Sigmoid colon (tissue), 6 donors: ENCODE measurements at regions not wholly inside any gene's neighbourhood (a gene's known extent, or its start where the extent isn't known, plus 50 kb on each side); places are given as distances from the start of the nearest gene placed in this dataset.

ENCODE experiments used
- DNase-seq: peaks from one replicate; pipeline ENCODE4 v3.0.0-alpha.2; 2019
- H3K27ac ChIP-seq, 4 donors: fragments of 200-600 bp; sonication (generic); one replicate each; pipeline ENCODE4 v1.5.1; 2016 to 2019; ENCODE audit warnings: mild to moderate bottlenecking in 1 of 4
- H3K27me3 ChIP-seq, 3 donors: fragments of 200-600 bp; sonication (generic); one replicate each; pipeline ENCODE4 v1.5.1; 2019; ENCODE audit warnings: mild to moderate bottlenecking in 1 of 3
- H3K36me3 ChIP-seq, 4 donors: fragments of 200-600 bp; sonication (generic); one replicate each; pipeline ENCODE4 v1.5.1; 2016 to 2019
- H3K4me1 ChIP-seq, 4 donors: fragments of 200-600 bp; sonication (generic); one replicate each; pipeline ENCODE4 v1.5.1; 2017 to 2019
- H3K4me3 ChIP-seq, 4 donors: fragments of 200-600 bp; sonication (generic); one replicate each; pipeline ENCODE4 v1.5.1; 2017 to 2019; ENCODE audit warnings: mild to moderate bottlenecking in 2 of 4, moderate library complexity in 1 of 4
- H3K9me3 ChIP-seq, 4 donors: fragments of 200-600 bp in 3 of 4; sonication (generic) in 3 of 4; one replicate each; pipeline versions ENCODE4 v1.5.1 to v1.6.1; 2013 to 2019
- EP300 ChIP-seq, 4 donors: sonication (generic); formaldehyde crosslinking; IDR thresholded peaks; one replicate each; pipeline ENCODE4 v1.6.1; 2017; ENCODE audit warnings: antibody characterized with exemption in 4 of 4
- POLR2A ChIP-seq, 2 donors: fragments of 450-650 bp; IDR thresholded peaks; one replicate each; pipeline ENCODE4 v1.6.1; 2016; ENCODE audit warnings: antibody characterized with exemption in 2 of 2, mild to moderate bottlenecking in 2 of 2, moderate library complexity in 2 of 2
- POLR2AphosphoS5 ChIP-seq, 4 donors: sonication (generic); formaldehyde crosslinking; IDR thresholded peaks; one replicate each; pipeline ENCODE4 v1.6.1; 2017; ENCODE audit warnings: antibody characterized with exemption in 4 of 4
- WGBS, 2 donors: extraction: QIAGEN DNeasy Blood & Tissue Kit; methylation state at CpG; one replicate each; pipeline ENCODE4 v1.1.7; 2013; 5-methylcytosine and 5-hydroxymethylcytosine counted together
- intact Hi-C: fragments of 100-400 bp; cut with DNase I; formaldehyde crosslinking; loops from one replicate; pipeline ENCODE4 v1.15.1; 2023
- TF ChIP-seq, protein P1 (sequence below), 4 experiments: fragments of 450-650 bp in 3 of 4; fragments of 200-600 bp in 1 of 4; IDR thresholded peaks; one replicate each; pipeline ENCODE4 v1.5.1; 2016 to 2019; ENCODE audit warnings: antibody characterized with exemption in 4 of 4, mild to moderate bottlenecking in 3 of 4, moderate library complexity in 2 of 4
- donor health status: healthy with polysubstance abuse.
- donor health status: healthy.

GRCh38 chr2:129605646-129606045, 373.8 kb upstream of the RAB6C start:
- intact Hi-C loops = no loop called here
- Histone ChIP-seq H3K36me3 (no peaks in the 10 kb centered on the region), H3K27ac (no peak overlapping the region), H3K4me3 (no peak overlapping the region), H3K27me3 (no peaks in the 10 kb centered on the region), H3K9me3 (no peaks in the 10 kb centered on the region), H3K4me1 (no peaks in the 10 kb centered on the region)
- TF ChIP-seq EP300 (IDR thresholded peaks at IDR 0.05) (no peak), POLR2AphosphoS5 (IDR thresholded peaks at IDR 0.05) (no peak), POLR2A (IDR thresholded peaks at IDR 0.05) (no peak)
- TF ChIP-seq, protein P1, sequence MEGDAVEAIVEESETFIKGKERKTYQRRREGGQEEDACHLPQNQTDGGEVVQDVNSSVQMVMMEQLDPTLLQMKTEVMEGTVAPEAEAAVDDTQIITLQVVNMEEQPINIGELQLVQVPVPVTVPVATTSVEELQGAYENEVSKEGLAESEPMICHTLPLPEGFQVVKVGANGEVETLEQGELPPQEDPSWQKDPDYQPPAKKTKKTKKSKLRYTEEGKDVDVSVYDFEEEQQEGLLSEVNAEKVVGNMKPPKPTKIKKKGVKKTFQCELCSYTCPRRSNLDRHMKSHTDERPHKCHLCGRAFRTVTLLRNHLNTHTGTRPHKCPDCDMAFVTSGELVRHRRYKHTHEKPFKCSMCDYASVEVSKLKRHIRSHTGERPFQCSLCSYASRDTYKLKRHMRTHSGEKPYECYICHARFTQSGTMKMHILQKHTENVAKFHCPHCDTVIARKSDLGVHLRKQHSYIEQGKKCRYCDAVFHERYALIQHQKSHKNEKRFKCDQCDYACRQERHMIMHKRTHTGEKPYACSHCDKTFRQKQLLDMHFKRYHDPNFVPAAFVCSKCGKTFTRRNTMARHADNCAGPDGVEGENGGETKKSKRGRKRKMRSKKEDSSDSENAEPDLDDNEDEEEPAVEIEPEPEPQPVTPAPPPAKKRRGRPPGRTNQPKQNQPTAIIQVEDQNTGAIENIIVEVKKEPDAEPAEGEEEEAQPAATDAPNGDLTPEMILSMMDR (IDR thresholded peaks at IDR 0.05) = no peak
- WGBS, 2 donors = 71 to 75% methylated on average over 6 of the region's 6 CpGs
- DNase-seq = no peak

DNA sequence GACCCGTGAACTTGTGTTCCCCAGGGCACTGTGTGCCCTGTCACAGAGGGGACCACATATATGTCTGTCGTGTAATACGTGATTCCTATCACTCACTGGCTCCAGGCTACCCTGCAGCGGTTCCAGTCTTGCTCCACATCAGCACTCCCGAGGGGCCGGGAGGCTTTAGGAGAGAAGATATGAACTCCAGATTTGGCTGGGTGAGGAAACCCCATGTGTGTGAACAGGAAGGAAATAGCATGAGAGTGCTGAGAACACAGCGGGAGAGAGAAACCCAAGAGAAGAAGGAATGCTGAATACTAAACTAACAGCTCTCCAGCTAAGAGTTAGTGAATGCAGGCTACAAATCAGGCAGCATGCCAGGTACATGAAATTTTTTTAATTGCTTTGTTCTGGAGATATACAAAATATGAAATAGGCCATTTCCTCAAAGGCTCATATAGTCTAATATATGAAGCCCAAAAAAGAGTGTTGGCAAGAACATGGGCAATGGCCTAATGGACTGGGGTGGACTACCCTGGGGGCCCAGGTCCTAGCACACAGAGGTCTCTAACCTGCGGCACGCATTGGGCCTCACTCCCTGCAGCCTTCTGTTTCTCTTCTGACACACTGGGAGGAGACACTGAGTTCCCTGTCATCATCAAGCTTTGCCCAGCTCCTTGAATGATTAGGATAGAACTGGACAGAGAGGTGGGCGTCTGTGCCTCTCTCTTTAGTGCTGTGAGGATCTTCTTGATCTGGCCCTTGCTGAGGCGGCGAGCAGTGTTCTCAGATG, 372.8 kb upstream of the RAB6C start:
- no peak for DNase-seq
- no peak for TF ChIP-seq POLR2AphosphoS5 (IDR thresholded peaks at IDR 0.05)
- TF ChIP-seq, protein P1 (IDR thresholded peaks at IDR 0.05) = no peak
- TF ChIP-seq EP300 (IDR thresholded peaks at IDR 0.05) = no peak
- no peak for TF ChIP-seq POLR2A (IDR thresholded peaks at IDR 0.05)
- intact Hi-C loops = no loop called here
- Histone ChIP-seq H3K9me3 (no peaks in the 10 kb centered on the region), H3K27ac (no peak overlapping the region), H3K4me1 (no peaks in the 10 kb centered on the region), H3K36me3 (no peaks in the 10 kb centered on the region), H3K4me3 (no peak overlapping the region), H3K27me3 (no peaks in the 10 kb centered on the region)
- WGBS, 2 donors = 68 to 80% methylated on average over 12 of the region's 12 CpGs

GRCh38 chr2:129609224-129609623, 370.2 kb upstream of the RAB6C start:
- TF ChIP-seq, protein P1 (IDR thresholded peaks at IDR 0.05) = no peak
- TF ChIP-seq POLR2AphosphoS5 (IDR thresholded peaks at IDR 0.05) (no peak), EP300 (IDR thresholded peaks at IDR 0.05) (no peak), POLR2A (IDR thresholded peaks at IDR 0.05) (no peak)
- intact Hi-C loops = no loop called here
- Histone ChIP-seq H3K27me3 (no peaks in the 10 kb centered on the region), H3K36me3 (no peaks in the 10 kb centered on the region), H3K27ac (no peak overlapping the region), H3K9me3 (no peaks in the 10 kb centered on the region), H3K4me1 (no peaks in the 10 kb centered on the region), H3K4me3 (no peak overlapping the region)
- DNase-seq = no peak
- 86 to 90% methylated on average over 3 of the region's 3 CpGs for WGBS, 2 donors

GRCh38 chr2:129610766-129611165, 368.7 kb upstream of the RAB6C start:
- WGBS, 2 donors = 88 to 89% methylated on average over 6 of the region's 6 CpGs
- H3K4me3 ChIP-seq = no peak overlapping the region
- no peaks in the 10 kb centered on the region for H3K4me1 ChIP-seq
- TF ChIP-seq POLR2AphosphoS5 (IDR thresholded peaks at IDR 0.05) = no peak
- TF ChIP-seq POLR2A (IDR thresholded peaks at IDR 0.05) = no peak
- no peak for TF ChIP-seq EP300 (IDR thresholded peaks at IDR 0.05)
- TF ChIP-seq, protein P1 (IDR thresholded peaks at IDR 0.05) = no peak
- no peaks in the 10 kb centered on the region for H3K27me3 ChIP-seq
- H3K27ac ChIP-seq = no peak overlapping the region
- H3K9me3 ChIP-seq = no peaks in the 10 kb centered on the region
- intact Hi-C loops = no loop called here
- no peaks in the 10 kb centered on the region for H3K36me3 ChIP-seq
- DNase-seq = no peak

DNA sequence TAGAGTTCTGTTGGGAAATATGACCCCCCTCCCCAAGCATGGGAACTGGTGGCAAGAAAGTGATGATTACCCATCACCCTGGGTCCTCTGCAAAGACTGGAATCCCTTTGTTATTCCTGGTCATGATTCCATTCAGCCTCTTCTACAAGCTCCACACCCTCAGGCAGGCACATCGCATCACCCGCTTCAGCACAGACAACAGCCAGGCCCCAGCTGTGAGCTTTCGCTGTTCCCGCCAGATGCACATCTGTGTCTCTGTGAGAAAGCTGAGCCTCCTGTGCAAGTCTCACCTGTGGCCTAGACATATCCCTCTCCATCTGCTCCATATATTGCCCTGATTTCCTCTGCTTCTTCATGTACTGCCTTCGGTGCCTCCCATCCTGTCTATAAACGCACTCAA, 368.0 kb upstream of the RAB6C start:
- H3K27ac ChIP-seq = no peak overlapping the region
- no peaks in the 10 kb centered on the region for H3K27me3 ChIP-seq
- H3K4me3 ChIP-seq = no peak overlapping the region
- WGBS, 2 donors = 64 to 82% methylated on average over 6 of the region's 6 CpGs
- intact Hi-C loops = no loop called here
- no peaks in the 10 kb centered on the region for H3K4me1 ChIP-seq
- H3K9me3 ChIP-seq = no peaks in the 10 kb centered on the region
- no peaks in the 10 kb centered on the region for H3K36me3 ChIP-seq
- DNase-seq = no peak
- TF ChIP-seq POLR2A (IDR thresholded peaks at IDR 0.05) = no peak
